H9 (cell line): ENCODE measurements at regions not wholly inside any gene's neighbourhood (a gene's known extent, or its start where the extent isn't known, plus 50 kb on each side); places are given as distances from the start of the nearest gene placed in this dataset.

Source experiments
- DNase-seq: peaks from one replicate; pipeline ENCODE4 v3.0.0-alpha.2; 2017
- H2AFZ ChIP-seq: one replicate; pipeline ENCODE4 v1.6.1; 2013; ENCODE audit warnings: mild to moderate bottlenecking, low read length, control low read depth, moderate library complexity
- H2AK5ac ChIP-seq: 2 replicates; pipeline ENCODE4 v1.6.1; 2013; ENCODE audit warnings: low read length, control low read depth, mixed read lengths; ENCODE audit not compliant: insufficient read length
- H2BK120ac ChIP-seq: one replicate; pipeline ENCODE4 v1.6.1; 2013; ENCODE audit warnings: low read depth, mild to moderate bottlenecking, low read length, control low read depth, inconsistent platforms; ENCODE audit not compliant: poor library complexity, severe bottlenecking
- H2BK12ac ChIP-seq: 2 replicates; pipeline ENCODE4 v1.6.1; 2013; ENCODE audit warnings: low read length, control low read depth, mixed read lengths, low read depth; ENCODE audit not compliant: insufficient read length
- H2BK15ac ChIP-seq: 2 replicates; pipeline ENCODE4 v1.6.1; 2013; ENCODE audit warnings: low read depth, low read length, control low read depth
- H2BK20ac ChIP-seq: one replicate; pipeline ENCODE4 v1.6.1; 2013; ENCODE audit warnings: low read depth, mild to moderate bottlenecking, low read length, control low read depth, inconsistent platforms; ENCODE audit not compliant: poor library complexity, severe bottlenecking
- H2BK5ac ChIP-seq: 2 replicates; pipeline ENCODE4 v1.6.1; 2013; ENCODE audit warnings: low read length, control low read depth, mixed read lengths; ENCODE audit not compliant: insufficient read length
- H3K14ac ChIP-seq: 2 replicates; pipeline ENCODE4 v1.6.1; 2013; ENCODE audit warnings: low read length, control low read depth; ENCODE audit not compliant: insufficient read depth
- H3K18ac ChIP-seq: 2 replicates; pipeline ENCODE4 v1.6.1; 2013; ENCODE audit warnings: low read depth, mild to moderate bottlenecking, mixed read lengths, low read length, control low read depth; ENCODE audit not compliant: insufficient read length
- H3K23ac ChIP-seq: 2 replicates; pipeline ENCODE4 v1.6.1; 2013; ENCODE audit warnings: low read length, control low read depth, mixed read lengths, low read depth; ENCODE audit not compliant: insufficient read length
- H3K23me2 ChIP-seq: 2 replicates; pipeline ENCODE4 v1.6.1; 2013; ENCODE audit warnings: low read depth, mild to moderate bottlenecking, mixed read lengths, low read length, control low read depth; ENCODE audit not compliant: insufficient read length, poor library complexity, severe bottlenecking
- H3K27ac ChIP-seq: 2 replicates; pipeline ENCODE4 v1.5.1; 2013; ENCODE audit warnings: low read length, control low read depth, mixed read lengths, low read depth; ENCODE audit not compliant: insufficient read length
- H3K27me3 ChIP-seq: 2 replicates; pipeline ENCODE4 v1.6.1; 2013; ENCODE audit warnings: low read length, control low read depth, inconsistent platforms; ENCODE audit not compliant: insufficient read depth
- H3K4ac ChIP-seq: 2 replicates; pipeline ENCODE4 v1.6.1; 2013; ENCODE audit warnings: low read depth, mild to moderate bottlenecking, control low read depth, inconsistent platforms, low read length, moderate library complexity
- H3K4me1 ChIP-seq: 2 replicates; pipeline ENCODE4 v1.6.1; 2013; ENCODE audit warnings: low read length, control low read depth, inconsistent platforms; ENCODE audit not compliant: insufficient read depth
- H3K4me2 ChIP-seq: 2 replicates; pipeline ENCODE4 v1.6.1; 2013; ENCODE audit warnings: low read length, control low read depth, mixed read lengths; ENCODE audit not compliant: insufficient read length, insufficient read depth
- H3K56ac ChIP-seq: 2 replicates; pipeline ENCODE4 v1.6.1; 2013; ENCODE audit warnings: low read depth, mild to moderate bottlenecking, mixed read lengths, low read length, control low read depth; ENCODE audit not compliant: insufficient read length
- H3K79me1 ChIP-seq: 2 replicates; pipeline ENCODE4 v1.6.1; 2013; ENCODE audit warnings: low read depth, mild to moderate bottlenecking, moderate library complexity, low read length, control low read depth, inconsistent platforms; ENCODE audit not compliant: insufficient read depth, poor library complexity, severe bottlenecking
- H3K79me2 ChIP-seq: 2 replicates; pipeline ENCODE4 v1.6.1; 2013; ENCODE audit warnings: low read length, control low read depth, inconsistent platforms; ENCODE audit not compliant: insufficient read depth
- H3K9ac ChIP-seq: 2 replicates; pipeline ENCODE4 v1.6.1; 2013; ENCODE audit warnings: low read length, control low read depth, mixed read lengths; ENCODE audit not compliant: insufficient read length; ENCODE audit errors: extremely low read depth
- H3K9me3 ChIP-seq: one replicate; pipeline ENCODE4 v1.6.1; 2013; ENCODE audit warnings: low read depth, low read length, inconsistent platforms; ENCODE audit not compliant: control insufficient read depth
- H3T11ph ChIP-seq: one replicate; pipeline ENCODE4 v1.6.1; 2013; ENCODE audit warnings: mild to moderate bottlenecking, low read length, control low read depth, inconsistent platforms
- H4K20me1 ChIP-seq: one replicate; pipeline ENCODE4 v1.6.1; 2013; ENCODE audit not compliant: control insufficient read depth, insufficient read length, insufficient read depth
- H4K5ac ChIP-seq: 2 replicates; pipeline ENCODE4 v1.6.1; 2013; ENCODE audit warnings: low read depth, mild to moderate bottlenecking, mixed read lengths, low read length, control low read depth; ENCODE audit not compliant: insufficient read length
- H4K8ac ChIP-seq: replicated peaks from 2 replicates; pipeline ENCODE4 v1.6.1; 2013; ENCODE audit warnings: low read length, control low read depth, mixed read lengths, low read depth; ENCODE audit not compliant: insufficient read length
- H4K91ac ChIP-seq: 2 replicates; pipeline ENCODE4 v1.6.1; 2013; ENCODE audit warnings: low read depth, mild to moderate bottlenecking, moderate library complexity, mixed read lengths, low read length, control low read depth; ENCODE audit not compliant: insufficient read length
- H3K27ac Mint-ChIP-seq, 3 experiments: 2 replicates in 2 of 3; 3 replicates in 1 of 3; pipeline ENCODE4 v1.8.0; 2020 to 2021; ENCODE audit warnings: mixed read lengths in 3 of 3, mild to moderate bottlenecking in 1 of 3, moderate library complexity in 1 of 3
- H3K27me3 Mint-ChIP-seq: 2 replicates; pipeline ENCODE4 v1.8.0; 2021; ENCODE audit warnings: low read depth, mild to moderate bottlenecking, moderate library complexity, mixed read lengths
- H3K36me3 Mint-ChIP-seq, 3 experiments: 2 replicates in 2 of 3; 3 replicates in 1 of 3; pipeline ENCODE4 v1.8.0; 2020 to 2021; ENCODE audit warnings: low read depth in 3 of 3, mixed read lengths in 3 of 3; ENCODE audit not compliant: insufficient read depth in 1 of 3
- H3K4me1 Mint-ChIP-seq, 2 experiments: 2 replicates each; pipeline ENCODE4 v1.8.0; 2020; ENCODE audit warnings: mixed read lengths in 2 of 2
- H3K4me3 Mint-ChIP-seq, 2 experiments: 2 replicates in 1 of 2; 3 replicates in 1 of 2; pipeline ENCODE4 v1.8.0; 2020 to 2021; ENCODE audit warnings: mild to moderate bottlenecking in 2 of 2, mixed read lengths in 2 of 2, moderate library complexity in 1 of 2
- H3K9me3 Mint-ChIP-seq, 2 experiments: 2 replicates in 1 of 2; 3 replicates in 1 of 2; pipeline ENCODE4 v1.8.0; 2020; ENCODE audit warnings: mild to moderate bottlenecking in 2 of 2, mixed read lengths in 2 of 2, moderate library complexity in 1 of 2
- WGBS: extraction: QIAGEN DNeasy Blood & Tissue Kit; methylation state at CpG from one replicate; pipeline ENCODE4 v1.1.7; 2013; ENCODE audit warnings: missing lambda C conversion rate, low lambda C conversion rate, mixed read lengths; ENCODE audit not compliant: insufficient read length; ENCODE audit errors: extremely low coverage; 5-methylcytosine and 5-hydroxymethylcytosine counted together
- TF ChIP-seq, protein P1 (sequence below): fragments of 200-600 bp; sonication (generic); conservative IDR thresholded peaks from 3 replicates; pipeline ENCODE4 v1.8.0; 2021; ENCODE audit warnings: antibody characterized with exemption, mild to moderate bottlenecking

- no peak overlapping the region for H2AFZ ChIP-seq
- no peak overlapping the region for H4K91ac ChIP-seq
- no peak overlapping the region for H3K27ac ChIP-seq
- H3K27ac Mint-ChIP-seq, result no peak overlapping the region
- TF ChIP-seq, protein P1, sequence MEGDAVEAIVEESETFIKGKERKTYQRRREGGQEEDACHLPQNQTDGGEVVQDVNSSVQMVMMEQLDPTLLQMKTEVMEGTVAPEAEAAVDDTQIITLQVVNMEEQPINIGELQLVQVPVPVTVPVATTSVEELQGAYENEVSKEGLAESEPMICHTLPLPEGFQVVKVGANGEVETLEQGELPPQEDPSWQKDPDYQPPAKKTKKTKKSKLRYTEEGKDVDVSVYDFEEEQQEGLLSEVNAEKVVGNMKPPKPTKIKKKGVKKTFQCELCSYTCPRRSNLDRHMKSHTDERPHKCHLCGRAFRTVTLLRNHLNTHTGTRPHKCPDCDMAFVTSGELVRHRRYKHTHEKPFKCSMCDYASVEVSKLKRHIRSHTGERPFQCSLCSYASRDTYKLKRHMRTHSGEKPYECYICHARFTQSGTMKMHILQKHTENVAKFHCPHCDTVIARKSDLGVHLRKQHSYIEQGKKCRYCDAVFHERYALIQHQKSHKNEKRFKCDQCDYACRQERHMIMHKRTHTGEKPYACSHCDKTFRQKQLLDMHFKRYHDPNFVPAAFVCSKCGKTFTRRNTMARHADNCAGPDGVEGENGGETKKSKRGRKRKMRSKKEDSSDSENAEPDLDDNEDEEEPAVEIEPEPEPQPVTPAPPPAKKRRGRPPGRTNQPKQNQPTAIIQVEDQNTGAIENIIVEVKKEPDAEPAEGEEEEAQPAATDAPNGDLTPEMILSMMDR, result no peak
- H3K23ac ChIP-seq, result no peak overlapping the region
- H3K4me1 ChIP-seq, result no peaks in the 10 kb centered on the region
- H2BK12ac ChIP-seq, result no peak overlapping the region
- no peak overlapping the region for H2BK5ac ChIP-seq
- no peak overlapping the region for H4K8ac ChIP-seq
- H4K20me1 ChIP-seq, result no peaks in the 10 kb centered on the region
- no peak overlapping the region for H2BK15ac ChIP-seq
- no peak overlapping the region for H4K5ac ChIP-seq
- WGBS, result no CpG with 5 or more reads among the region's 1 CpG
- H2BK20ac ChIP-seq, result no peak overlapping the region
- no peak overlapping the region for H2BK120ac ChIP-seq
- no peaks in the 10 kb centered on the region for H3K23me2 ChIP-seq
- no peak for DNase-seq
- H3K18ac ChIP-seq, result no peak overlapping the region
- no peaks in the 10 kb centered on the region for H3K9me3 Mint-ChIP-seq
- no peaks in the 10 kb centered on the region; the same call in 1 of the 2 replicates for H3K27me3 ChIP-seq
- no peaks in the 10 kb centered on the region for H3K27me3 Mint-ChIP-seq
- H3K4me1 Mint-ChIP-seq, result 0 out of 4 replicates have a peak, but pooled peaks cover 0 to 2% of the 10 kb centered on the region in 2 experiments
- H3K4ac ChIP-seq, result no peak overlapping the region
- H3K9ac ChIP-seq, result no peak overlapping the region
- no peak overlapping the region for H3K4me2 ChIP-seq
- no peaks in the 10 kb centered on the region for H3K79me1 ChIP-seq
- H3K4me3 Mint-ChIP-seq, result no peak overlapping the region
- H3K14ac ChIP-seq, result no peak overlapping the region
- no peaks in the 10 kb centered on the region for H3K9me3 ChIP-seq
- no peak overlapping the region for H3K56ac ChIP-seq
- H3K36me3 Mint-ChIP-seq, result no peaks in the 10 kb centered on the region
- no peaks in the 10 kb centered on the region for H3K79me2 ChIP-seq
- no peak overlapping the region for H3T11ph ChIP-seq
- H2AK5ac ChIP-seq, result no peak overlapping the region
Observed at GRCh38 chr4:141330616-141331015, 109.9 kb downstream of the ZNF330 start.
